Lower leg skin (tissue), 3 donors: ENCODE measurements at regions not wholly inside any gene's neighbourhood (a gene's known extent, or its start where the extent isn't known, plus 50 kb on each side); places are given as distances from the start of the nearest gene placed in this dataset.

Experiments
- CTCF ChIP-seq, 3 donors: fragments of 450-650 bp; IDR thresholded peaks; one replicate each; pipeline ENCODE4 v1.5.1; 2016; ENCODE audit warnings: antibody characterized with exemption in 3 of 3, mild to moderate bottlenecking in 3 of 3, moderate library complexity in 2 of 3
- POLR2A ChIP-seq, 2 donors: fragments of 450-650 bp; IDR thresholded peaks; one replicate each; pipeline ENCODE4 v1.6.1; 2016 to 2017; ENCODE audit warnings: antibody characterized with exemption in 2 of 2, mild to moderate bottlenecking in 1 of 2, moderate library complexity in 1 of 2

- TF ChIP-seq CTCF (IDR thresholded peaks at IDR 0.05) (no peak), POLR2A (IDR thresholded peaks at IDR 0.05) (no peak)
Observed at GRCh38 chr2:239494578-239494977, 93.8 kb upstream of the HDAC4 start.
